ENCODE measurements at regions not wholly inside any gene's neighbourhood (a gene's known extent, or its start where the extent isn't known, plus 50 kb on each side); places are given as distances from the start of the nearest gene placed in this dataset.
A peak's percentile ranks its signal among the peaks of the same experiment; 100 is the strongest.

DNA sequence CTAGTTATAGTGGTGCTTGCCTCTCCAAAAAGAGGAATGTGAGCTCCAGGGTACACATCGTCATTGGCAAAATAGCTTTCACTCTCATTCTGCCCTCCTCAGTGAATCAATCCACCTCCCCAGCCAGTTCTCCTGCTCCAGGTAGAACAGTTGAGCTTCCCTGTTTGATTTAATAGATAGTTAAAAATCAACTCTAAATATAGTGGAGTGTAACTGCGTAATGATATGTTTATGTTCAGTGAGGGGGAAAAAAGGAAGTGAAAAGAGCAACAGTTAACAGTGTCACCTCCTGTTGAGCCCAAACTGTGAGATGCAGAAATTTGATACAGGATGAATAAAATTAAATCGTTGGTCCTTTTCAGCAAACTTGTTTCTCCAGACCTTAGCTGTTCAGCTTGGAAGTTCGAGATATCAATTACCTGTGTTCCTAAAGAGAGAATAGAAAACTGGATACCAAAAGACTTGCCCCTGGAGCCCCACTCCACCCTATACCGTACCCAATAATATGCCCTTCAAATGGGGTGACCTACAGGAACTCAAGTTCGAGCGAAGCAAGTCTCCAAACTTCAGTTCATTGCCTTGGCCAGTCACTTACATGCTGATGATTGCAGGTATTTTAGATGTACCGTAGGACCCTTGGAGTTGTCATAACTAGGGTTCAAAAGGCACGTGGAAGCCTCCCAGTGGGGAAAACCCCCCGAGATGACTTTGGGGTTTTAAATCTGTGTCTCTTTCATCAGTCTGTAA is 708.4 kb downstream of the RNF144A start:
- Histone ChIP-seq H3K4me1 (ENCODE audit: control insufficient read depth, insufficient read depth, low read depth, low read length) (no peaks in the 10 kb centered on the region), H3K4ac (ENCODE audit: low read depth in 1 of 2, low read length in 2 of 2) (no peak overlapping the region), H2BK12ac (ENCODE audit: low read length in 2 of 2) (no peak overlapping the region), H3K9ac (ENCODE audit: low read length) (no peak overlapping the region), H2BK15ac (ENCODE audit: low read depth, poor library complexity, severe bottlenecking) (no peak overlapping the region), H3K18ac (ENCODE audit: low read depth in 1 of 2, low read length in 2 of 2) (no peak overlapping the region), H2BK5ac (ENCODE audit: low read depth, low read length, poor library complexity, severe bottlenecking) (no peak overlapping the region), H3K27ac (ENCODE audit: low read length, poor library complexity, severe bottlenecking) (no peak overlapping the region), H2AK5ac (ENCODE audit: low read length, severe bottlenecking) (no peak overlapping the region), H2AFZ (ENCODE audit: low read depth, low read length) (no peak overlapping the region), H3K14ac (ENCODE audit: low read length in 2 of 2) (no peak overlapping the region), H3K27me3 (ENCODE audit: control insufficient read depth in 1 of 2, insufficient read depth in 1 of 2, low read length in 2 of 2) (no peaks in the 10 kb centered on the region), H3K23ac (ENCODE audit: low read length in 2 of 2) (no peak overlapping the region), H2BK120ac (ENCODE audit: low read depth, low read length) (no peak overlapping the region), H3K4me2 (ENCODE audit: low read length, poor library complexity, severe bottlenecking) (no peak overlapping the region), H3K4me3 (ENCODE audit: insufficient read depth in 1 of 2, low read depth in 1 of 2, low read length in 2 of 2) (no peak overlapping the region), H3K79me1 (replicated peaks; ENCODE audit: low read length, poor library complexity, severe bottlenecking) (no peaks in the 10 kb centered on the region), H3K9me3 (ENCODE audit: control insufficient read depth, low read length) (no peaks in the 10 kb centered on the region), H4K8ac (ENCODE audit: low read length) (no peak overlapping the region), H3K36me3 (ENCODE audit: control insufficient read depth in 1 of 2, insufficient read depth in 2 of 2, low read depth in 1 of 2, low read length in 2 of 2) (no peaks in the 10 kb centered on the region), H4K91ac (ENCODE audit: low read length) (no peak overlapping the region)
- 83% methylated on average over 9 of the region's 10 CpGs for WGBS
- DNase-seq: no peak

DNA sequence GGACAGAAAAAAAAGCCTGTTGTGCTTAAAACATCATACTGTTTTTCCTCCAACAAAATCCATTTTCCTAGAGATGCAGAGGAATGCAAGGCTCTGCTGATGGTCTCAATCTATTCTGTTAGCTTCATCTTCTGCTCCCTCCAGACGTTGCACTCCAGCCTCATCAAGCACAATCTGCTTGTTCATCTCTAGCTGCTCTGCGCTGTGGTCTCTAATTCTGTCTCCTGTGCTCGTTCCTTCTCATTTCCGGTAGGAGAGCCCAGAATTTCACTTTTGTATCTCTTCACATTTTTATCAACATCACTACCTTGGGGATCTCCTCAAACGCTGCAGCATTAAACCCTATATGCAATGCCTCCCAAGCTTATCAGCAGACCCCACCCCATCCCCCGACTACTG is 708.9 kb downstream of the RNF144A start:
- H3K4me3 ChIP-seq (ENCODE audit: insufficient read depth in 1 of 2, low read depth in 1 of 2, low read length in 2 of 2): no peak overlapping the region
- no peak overlapping the region for H3K23ac ChIP-seq (ENCODE audit: low read length in 2 of 2)
- 85% methylated on average over 6 of the region's 6 CpGs for WGBS
- H3K36me3 ChIP-seq (ENCODE audit: control insufficient read depth in 1 of 2, insufficient read depth in 2 of 2, low read depth in 1 of 2, low read length in 2 of 2): no peaks in the 10 kb centered on the region
- no peak overlapping the region for H2AK5ac ChIP-seq (ENCODE audit: low read length, severe bottlenecking)
- no peak overlapping the region for H4K91ac ChIP-seq (ENCODE audit: low read length)
- no peak overlapping the region for H3K4ac ChIP-seq (ENCODE audit: low read depth in 1 of 2, low read length in 2 of 2)
- H3K14ac ChIP-seq (ENCODE audit: low read length in 2 of 2): no peak overlapping the region
- no peak for DNase-seq
- no peak overlapping the region for H4K8ac ChIP-seq (ENCODE audit: low read length)
- H2BK5ac ChIP-seq (ENCODE audit: low read depth, low read length, poor library complexity, severe bottlenecking): no peak overlapping the region
- H2AFZ ChIP-seq (ENCODE audit: low read depth, low read length): no peak overlapping the region
- no peak overlapping the region for H3K4me2 ChIP-seq (ENCODE audit: low read length, poor library complexity, severe bottlenecking)
- H2BK15ac ChIP-seq (ENCODE audit: low read depth, poor library complexity, severe bottlenecking): no peak overlapping the region
- H3K79me1 ChIP-seq (replicated peaks; ENCODE audit: low read length, poor library complexity, severe bottlenecking): no peaks in the 10 kb centered on the region
- no peak overlapping the region for H2BK12ac ChIP-seq (ENCODE audit: low read length in 2 of 2)
- no peak overlapping the region for H2BK120ac ChIP-seq (ENCODE audit: low read depth, low read length)
- H3K27me3 ChIP-seq (ENCODE audit: control insufficient read depth in 1 of 2, insufficient read depth in 1 of 2, low read length in 2 of 2): no peaks in the 10 kb centered on the region
- no peak overlapping the region for H3K27ac ChIP-seq (ENCODE audit: low read length, poor library complexity, severe bottlenecking)
- no peak overlapping the region for H3K18ac ChIP-seq (ENCODE audit: low read depth in 1 of 2, low read length in 2 of 2)
- no peaks in the 10 kb centered on the region for H3K9me3 ChIP-seq (ENCODE audit: control insufficient read depth, low read length)
- H3K4me1 ChIP-seq (ENCODE audit: control insufficient read depth, insufficient read depth, low read depth, low read length): no peaks in the 10 kb centered on the region
- H3K9ac ChIP-seq (ENCODE audit: low read length): no peak overlapping the region

- Histone ChIP-seq H2BK120ac (ENCODE audit: low read depth, low read length) (no peak overlapping the region), H4K91ac (ENCODE audit: low read length) (no peak overlapping the region), H3K9ac (ENCODE audit: low read length) (no peak overlapping the region), H3K9me3 (ENCODE audit: control insufficient read depth, low read length) (no peaks in the 10 kb centered on the region), H3K79me1 (replicated peaks; ENCODE audit: low read length, poor library complexity, severe bottlenecking) (no peaks in the 10 kb centered on the region), H4K8ac (ENCODE audit: low read length) (no peak overlapping the region), H2BK5ac (ENCODE audit: low read depth, low read length, poor library complexity, severe bottlenecking) (no peak overlapping the region), H3K4me3 (ENCODE audit: insufficient read depth in 1 of 2, low read depth in 1 of 2, low read length in 2 of 2) (no peak overlapping the region), H2BK15ac (ENCODE audit: low read depth, poor library complexity, severe bottlenecking) (no peak overlapping the region), H3K18ac (ENCODE audit: low read depth in 1 of 2, low read length in 2 of 2) (no peak overlapping the region), H3K14ac (ENCODE audit: low read length in 2 of 2) (no peak overlapping the region), H3K23ac (ENCODE audit: low read length in 2 of 2) (no peak overlapping the region), H3K4me1 (ENCODE audit: control insufficient read depth, insufficient read depth, low read depth, low read length) (no peaks in the 10 kb centered on the region), H3K36me3 (ENCODE audit: control insufficient read depth in 1 of 2, insufficient read depth in 2 of 2, low read depth in 1 of 2, low read length in 2 of 2) (no peaks in the 10 kb centered on the region), H3K27me3 (ENCODE audit: control insufficient read depth in 1 of 2, insufficient read depth in 1 of 2, low read length in 2 of 2) (peaks cover 0 to 4% of the 10 kb centered on the region in 2 experiments), H2AK5ac (ENCODE audit: low read length, severe bottlenecking) (no peak overlapping the region), H3K27ac (ENCODE audit: low read length, poor library complexity, severe bottlenecking) (no peak overlapping the region), H3K4me2 (ENCODE audit: low read length, poor library complexity, severe bottlenecking) (no peak overlapping the region), H3K4ac (ENCODE audit: low read depth in 1 of 2, low read length in 2 of 2) (no peak overlapping the region), H2AFZ (ENCODE audit: low read depth, low read length) (no peak overlapping the region), H2BK12ac (ENCODE audit: low read length in 2 of 2) (no peak overlapping the region)
- whole genome bisulfite sequencing: 15% methylated on average over 3 of the region's 3 CpGs
- peak; percentile 4 for DNase-seq
Observed at GRCh38 chr2:7627583-7627982, 710.4 kb downstream of the RNF144A start.

DNA sequence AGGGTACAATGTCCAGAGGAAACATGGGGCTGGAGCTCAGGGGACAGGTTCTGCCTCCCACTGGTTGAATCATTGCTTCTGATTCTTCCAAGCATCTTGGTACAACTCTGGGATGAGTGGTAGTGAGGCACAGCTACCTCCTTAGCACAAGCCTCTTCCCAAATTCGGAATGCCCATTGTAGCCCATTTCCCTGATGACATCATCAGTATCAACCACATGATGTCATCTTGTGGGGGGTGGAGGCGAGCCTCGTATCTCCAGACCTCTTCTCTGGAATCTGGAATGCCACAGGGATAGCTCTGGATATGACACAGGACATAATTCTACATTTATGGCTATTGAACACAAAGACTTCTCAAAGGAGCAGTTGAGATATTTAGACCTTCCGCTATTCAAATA is 715.2 kb downstream of the RNF144A start:
- H2BK5ac ChIP-seq (ENCODE audit: low read depth, low read length, poor library complexity, severe bottlenecking): no peak overlapping the region
- H3K36me3 ChIP-seq (ENCODE audit: control insufficient read depth in 1 of 2, insufficient read depth in 2 of 2, low read depth in 1 of 2, low read length in 2 of 2): no peaks in the 10 kb centered on the region
- H3K18ac ChIP-seq (ENCODE audit: low read depth in 1 of 2, low read length in 2 of 2): no peak overlapping the region
- H3K9me3 ChIP-seq (ENCODE audit: control insufficient read depth, low read length): no peaks in the 10 kb centered on the region
- no peaks in the 10 kb centered on the region for H3K79me1 ChIP-seq (replicated peaks; ENCODE audit: low read length, poor library complexity, severe bottlenecking)
- H2AFZ ChIP-seq (ENCODE audit: low read depth, low read length): no peak overlapping the region
- H4K8ac ChIP-seq (ENCODE audit: low read length): no peak overlapping the region
- H3K9ac ChIP-seq (ENCODE audit: low read length): no peak overlapping the region
- no peak overlapping the region for H3K14ac ChIP-seq (ENCODE audit: low read length in 2 of 2)
- no peak overlapping the region for H3K27ac ChIP-seq (ENCODE audit: low read length, poor library complexity, severe bottlenecking)
- no peak overlapping the region for H3K4ac ChIP-seq (ENCODE audit: low read depth in 1 of 2, low read length in 2 of 2)
- H2BK120ac ChIP-seq (ENCODE audit: low read depth, low read length): no peak overlapping the region
- no peak overlapping the region for H3K4me3 ChIP-seq (ENCODE audit: insufficient read depth in 1 of 2, low read depth in 1 of 2, low read length in 2 of 2)
- DNase-seq: no peak
- WGBS: 67% methylated on average over 4 of the region's 4 CpGs
- H3K23ac ChIP-seq (ENCODE audit: low read length in 2 of 2): no peak overlapping the region
- no peaks in the 10 kb centered on the region for H3K4me1 ChIP-seq (ENCODE audit: control insufficient read depth, insufficient read depth, low read depth, low read length)
- no peak overlapping the region for H2BK12ac ChIP-seq (ENCODE audit: low read length in 2 of 2)
- peaks cover 6 to 34% of the 10 kb centered on the region in 2 experiments for H3K27me3 ChIP-seq (ENCODE audit: control insufficient read depth in 1 of 2, insufficient read depth in 1 of 2, low read length in 2 of 2)
- no peak overlapping the region for H4K91ac ChIP-seq (ENCODE audit: low read length)
- H2BK15ac ChIP-seq (ENCODE audit: low read depth, poor library complexity, severe bottlenecking): no peak overlapping the region
- H2AK5ac ChIP-seq (ENCODE audit: low read length, severe bottlenecking): no peak overlapping the region
- H3K4me2 ChIP-seq (ENCODE audit: low read length, poor library complexity, severe bottlenecking): no peak overlapping the region

All from mesenchymal stem cell (in vitro differentiated cells and primary cell).